Neutrophil (primary cell): ENCODE measurements at regions not wholly inside any gene's neighbourhood (a gene's known extent, or its start where the extent isn't known, plus 50 kb on each side); places are given as distances from the start of the nearest gene placed in this dataset.

Source experiments
- H3K27ac ChIP-seq: fragments of 200-600 bp; sonication (generic); 2 replicates; pipeline ENCODE4 v1.5.1; 2016; ENCODE audit warnings: mild to moderate bottlenecking, moderate library complexity
- H3K27me3 ChIP-seq: fragments of 200-600 bp; sonication (generic); 2 replicates; pipeline ENCODE4 v1.6.0; 2016; ENCODE audit warnings: mild to moderate bottlenecking
- H3K36me3 ChIP-seq: fragments of 200-600 bp; sonication (generic); 2 replicates; pipeline ENCODE4 v1.5.1; 2017
- H3K4me1 ChIP-seq, 2 experiments: fragments of 200-600 bp in 1 of 2; sonication (generic) in 1 of 2; 1 replicate in 1 of 2; 2 replicates in 1 of 2; pipeline versions ENCODE4 v1.5.1 to v1.6.1; 2013 to 2016; ENCODE audit warnings: low read depth in 1 of 2, low read length in 1 of 2, mild to moderate bottlenecking in 1 of 2, moderate library complexity in 1 of 2; ENCODE audit not compliant: control insufficient read depth in 1 of 2, insufficient read depth in 1 of 2
- H3K4me3 ChIP-seq, 2 experiments: fragments of 200-600 bp in 1 of 2; sonication (generic) in 1 of 2; 1 replicate in 1 of 2; 2 replicates in 1 of 2; pipeline ENCODE4 v1.5.1; 2013 to 2016; ENCODE audit warnings: low read depth in 1 of 2, low read length in 1 of 2, mild to moderate bottlenecking in 1 of 2, moderate library complexity in 1 of 2
- H3K9me3 ChIP-seq: fragments of 200-600 bp; sonication (generic); 2 replicates; pipeline ENCODE4 v1.5.1; 2016
- TF ChIP-seq, protein P1 (sequence below): fragments of 200-600 bp; sonication (generic); IDR thresholded peaks from 2 replicates; pipeline ENCODE4 v1.5.1; 2016; ENCODE audit warnings: antibody characterized with exemption

DNA sequence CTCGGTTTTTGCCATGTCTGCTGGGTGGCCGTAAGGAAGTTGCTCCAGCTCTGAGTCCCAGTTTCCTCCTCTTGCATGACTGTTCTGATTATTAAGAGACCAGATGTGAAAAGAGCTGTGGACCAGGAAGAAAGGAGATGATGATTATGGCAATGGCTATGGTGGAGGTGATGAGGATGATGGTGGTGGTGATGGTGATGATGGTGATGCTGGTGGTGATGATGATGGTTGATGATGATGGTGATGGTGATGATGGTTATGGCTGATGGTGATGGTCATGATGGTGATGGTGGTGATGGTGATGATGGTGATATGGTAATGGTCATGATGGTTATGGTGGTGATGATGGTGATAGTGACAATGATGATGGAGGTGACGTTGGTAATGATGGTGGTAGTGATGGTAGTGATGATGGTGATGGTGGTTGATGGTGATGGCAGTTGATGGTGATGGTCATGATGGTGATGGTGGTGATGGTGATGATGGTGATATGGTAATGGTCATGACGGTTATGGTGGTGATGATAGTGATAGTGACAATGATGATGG, 107.8 kb upstream of the NKX1-1 start:
- no peak overlapping the region for H3K27ac ChIP-seq
- peaks cover 91% of the 10 kb centered on the region for H3K27me3 ChIP-seq
- no peaks in the 10 kb centered on the region for H3K36me3 ChIP-seq
- no peaks in the 10 kb centered on the region for H3K9me3 ChIP-seq
- H3K4me3 ChIP-seq: no peak overlapping the region
- H3K4me1 ChIP-seq: no peaks in the 10 kb centered on the region
- TF ChIP-seq, protein P1, sequence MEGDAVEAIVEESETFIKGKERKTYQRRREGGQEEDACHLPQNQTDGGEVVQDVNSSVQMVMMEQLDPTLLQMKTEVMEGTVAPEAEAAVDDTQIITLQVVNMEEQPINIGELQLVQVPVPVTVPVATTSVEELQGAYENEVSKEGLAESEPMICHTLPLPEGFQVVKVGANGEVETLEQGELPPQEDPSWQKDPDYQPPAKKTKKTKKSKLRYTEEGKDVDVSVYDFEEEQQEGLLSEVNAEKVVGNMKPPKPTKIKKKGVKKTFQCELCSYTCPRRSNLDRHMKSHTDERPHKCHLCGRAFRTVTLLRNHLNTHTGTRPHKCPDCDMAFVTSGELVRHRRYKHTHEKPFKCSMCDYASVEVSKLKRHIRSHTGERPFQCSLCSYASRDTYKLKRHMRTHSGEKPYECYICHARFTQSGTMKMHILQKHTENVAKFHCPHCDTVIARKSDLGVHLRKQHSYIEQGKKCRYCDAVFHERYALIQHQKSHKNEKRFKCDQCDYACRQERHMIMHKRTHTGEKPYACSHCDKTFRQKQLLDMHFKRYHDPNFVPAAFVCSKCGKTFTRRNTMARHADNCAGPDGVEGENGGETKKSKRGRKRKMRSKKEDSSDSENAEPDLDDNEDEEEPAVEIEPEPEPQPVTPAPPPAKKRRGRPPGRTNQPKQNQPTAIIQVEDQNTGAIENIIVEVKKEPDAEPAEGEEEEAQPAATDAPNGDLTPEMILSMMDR: no peak

DNA sequence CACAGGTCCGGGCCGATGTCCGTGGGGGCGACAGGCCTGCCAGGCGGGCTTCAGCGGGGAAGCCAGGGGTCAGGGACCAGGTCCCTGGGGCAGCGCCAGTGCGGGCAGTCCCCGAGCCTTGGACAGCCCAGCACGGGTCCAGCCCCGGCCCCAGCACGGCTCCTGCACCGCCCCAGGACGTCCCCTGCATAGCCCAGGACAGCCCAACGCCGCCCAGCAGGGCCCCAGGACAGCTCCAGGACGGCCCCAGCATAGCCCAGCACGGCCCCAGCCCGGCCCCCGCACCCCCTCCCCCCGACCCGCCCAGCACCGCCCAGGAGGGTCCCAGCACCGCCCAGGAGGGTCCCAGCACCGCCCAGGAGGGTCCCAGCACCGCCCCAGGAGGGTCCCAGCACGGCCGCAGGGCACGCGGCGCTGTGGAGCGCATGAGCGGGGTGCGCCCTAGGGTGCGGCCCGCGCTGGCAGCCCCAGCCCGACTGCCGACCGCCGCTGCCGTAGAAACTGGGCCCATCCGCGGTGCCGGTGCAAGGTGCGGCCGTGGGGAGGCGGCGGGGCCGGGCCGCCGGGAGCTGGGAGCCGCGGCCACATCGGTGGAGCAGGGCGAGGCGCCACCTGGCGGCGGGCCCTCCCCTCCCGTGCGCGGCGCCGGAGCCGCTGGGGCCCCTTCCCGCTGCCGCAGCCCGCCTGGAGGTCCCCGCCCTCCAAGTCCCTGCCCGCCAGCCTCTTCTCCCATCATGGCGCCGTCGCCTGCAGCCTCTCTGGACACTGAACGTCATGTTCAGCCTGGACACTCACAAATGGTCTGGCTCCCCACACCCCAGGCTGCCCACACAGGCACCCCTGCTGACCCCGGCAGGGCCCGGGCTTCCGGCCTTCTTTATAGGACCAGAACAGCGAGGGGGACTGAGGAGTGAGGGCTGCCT, 106.8 kb upstream of the NKX1-1 start:
- no peak overlapping the region for H3K27ac ChIP-seq
- H3K36me3 ChIP-seq: no peaks in the 10 kb centered on the region
- TF ChIP-seq, protein P1: no peak
- H3K4me1 ChIP-seq: no peaks in the 10 kb centered on the region
- no peak overlapping the region for H3K4me3 ChIP-seq
- no peaks in the 10 kb centered on the region for H3K9me3 ChIP-seq
- peaks cover 91% of the 10 kb centered on the region for H3K27me3 ChIP-seq

DNA sequence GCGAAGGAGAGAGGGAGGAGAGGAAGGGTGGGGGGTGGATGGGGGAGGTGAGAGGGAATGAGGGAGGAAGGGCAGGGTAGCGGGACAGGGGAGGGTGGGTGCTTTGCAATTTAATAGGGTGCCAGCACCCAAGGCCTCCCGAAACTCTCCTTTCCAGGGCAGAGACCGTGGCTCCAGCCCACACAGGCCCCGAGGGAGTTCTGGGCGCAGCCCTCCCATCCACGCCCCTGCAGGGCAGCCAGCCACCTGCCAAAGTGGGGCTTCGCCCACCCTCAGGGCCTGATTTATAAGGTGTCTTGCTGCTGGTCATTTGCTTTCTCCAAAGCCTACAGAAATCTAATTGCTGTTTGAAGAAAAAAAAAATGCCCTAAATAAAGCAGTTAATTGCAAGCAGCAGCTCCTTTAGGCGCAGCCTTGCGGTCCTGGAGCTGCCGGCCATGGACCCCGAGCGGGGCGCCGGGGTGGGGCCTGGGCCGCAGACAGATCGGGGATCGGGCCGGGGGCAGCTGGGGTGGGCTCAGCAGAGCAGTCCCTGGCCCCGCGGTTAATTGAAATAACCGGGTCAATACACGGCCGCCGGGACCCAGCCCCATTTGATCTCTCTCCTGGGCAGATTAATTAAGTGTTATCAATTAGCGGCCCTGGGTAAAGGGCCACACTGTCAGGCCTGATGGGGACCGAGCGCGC, 106.0 kb upstream of the NKX1-1 start:
- H3K27me3 ChIP-seq: peaks cover 91% of the 10 kb centered on the region
- TF ChIP-seq, protein P1: no peak
- H3K4me1 ChIP-seq: no peaks in the 10 kb centered on the region
- no peak overlapping the region for H3K4me3 ChIP-seq
- H3K27ac ChIP-seq: no peak overlapping the region
- H3K9me3 ChIP-seq: no peaks in the 10 kb centered on the region
- H3K36me3 ChIP-seq: no peaks in the 10 kb centered on the region

DNA sequence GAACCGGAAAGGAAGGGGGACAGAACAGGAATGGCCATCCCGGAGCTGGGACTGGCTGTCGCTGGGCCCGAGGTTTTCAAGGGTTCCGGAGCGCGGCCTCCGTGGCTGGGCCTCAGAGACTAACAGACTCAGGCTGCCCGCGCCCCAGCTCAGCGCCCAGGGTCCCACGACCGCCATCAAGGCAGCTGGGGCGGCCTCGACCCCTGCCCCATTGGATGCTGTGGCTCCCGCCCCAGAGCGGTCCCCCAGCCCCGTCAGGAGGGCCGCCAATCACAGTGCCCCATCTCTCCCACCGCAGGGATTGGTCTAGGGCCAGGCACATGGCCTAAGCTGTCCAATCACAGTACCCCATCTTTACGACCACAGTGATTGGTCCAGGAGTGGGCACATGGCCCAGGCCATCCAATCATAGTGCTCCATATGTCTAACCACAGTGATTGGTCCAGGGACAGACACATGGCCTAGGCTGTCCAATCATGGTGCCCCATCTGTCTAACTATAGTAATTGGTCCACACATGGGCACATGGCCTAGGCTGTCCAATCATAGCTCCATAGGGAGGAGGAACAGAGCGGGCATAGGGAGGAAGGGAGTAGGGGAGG, 105.3 kb upstream of the NKX1-1 start:
- TF ChIP-seq, protein P1: no peak
- Histone ChIP-seq H3K27ac (no peak overlapping the region), H3K9me3 (no peaks in the 10 kb centered on the region), H3K4me3 (no peak overlapping the region), H3K27me3 (peaks cover 92% of the 10 kb centered on the region), H3K36me3 (no peaks in the 10 kb centered on the region), H3K4me1 (no peaks in the 10 kb centered on the region)

DNA sequence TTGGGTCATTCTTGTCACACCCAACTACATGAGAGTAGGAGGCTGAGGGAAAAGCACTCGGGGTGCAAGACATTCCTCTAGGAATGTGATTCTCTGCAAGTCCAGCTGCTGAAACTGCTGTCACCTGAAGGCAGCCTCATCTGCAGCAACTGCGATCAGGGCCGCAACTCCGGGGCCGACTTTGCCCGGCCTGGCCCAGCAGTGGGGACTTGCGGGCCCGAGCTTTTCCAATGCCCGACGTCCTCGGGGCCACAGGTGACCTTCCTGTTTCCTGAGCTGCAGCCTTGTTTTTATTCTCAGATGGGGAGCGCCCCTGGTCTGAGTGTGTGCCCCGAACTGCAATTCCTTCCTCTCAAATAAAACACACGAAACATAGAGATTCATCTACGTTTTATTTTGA, 104.7 kb upstream of the NKX1-1 start:
- no peaks in the 10 kb centered on the region for H3K4me1 ChIP-seq
- no peaks in the 10 kb centered on the region for H3K9me3 ChIP-seq
- H3K4me3 ChIP-seq: no peak overlapping the region
- H3K36me3 ChIP-seq: no peaks in the 10 kb centered on the region
- TF ChIP-seq, protein P1: no peak
- no peak overlapping the region for H3K27ac ChIP-seq
- peaks cover 91% of the 10 kb centered on the region for H3K27me3 ChIP-seq
